ENCODE measurements at regions not wholly inside any gene's neighbourhood (a gene's known extent, or its start where the extent isn't known, plus 50 kb on each side); places are given as distances from the start of the nearest gene placed in this dataset.

DNA sequence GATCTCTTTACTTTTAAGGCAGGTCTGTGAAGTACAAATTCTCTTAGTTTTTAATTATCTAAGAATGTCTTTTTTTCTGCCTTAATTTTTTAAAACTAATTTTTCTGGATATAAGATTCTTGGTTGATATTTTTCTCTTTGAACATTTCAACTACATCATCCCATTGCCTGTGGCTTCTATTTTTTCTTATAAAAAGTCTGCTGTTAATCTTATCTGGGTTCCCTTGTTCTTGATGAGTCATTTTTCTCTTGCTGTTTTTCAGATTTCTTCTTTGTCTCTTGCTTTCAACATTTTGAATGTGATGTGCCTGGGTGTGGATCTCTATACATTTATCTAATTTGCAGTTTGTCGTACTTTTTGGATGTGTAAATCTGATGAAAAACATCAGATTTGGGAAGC is 525.2 kb upstream of the PBX1 start:
- TF ChIP-seq, protein P1, sequence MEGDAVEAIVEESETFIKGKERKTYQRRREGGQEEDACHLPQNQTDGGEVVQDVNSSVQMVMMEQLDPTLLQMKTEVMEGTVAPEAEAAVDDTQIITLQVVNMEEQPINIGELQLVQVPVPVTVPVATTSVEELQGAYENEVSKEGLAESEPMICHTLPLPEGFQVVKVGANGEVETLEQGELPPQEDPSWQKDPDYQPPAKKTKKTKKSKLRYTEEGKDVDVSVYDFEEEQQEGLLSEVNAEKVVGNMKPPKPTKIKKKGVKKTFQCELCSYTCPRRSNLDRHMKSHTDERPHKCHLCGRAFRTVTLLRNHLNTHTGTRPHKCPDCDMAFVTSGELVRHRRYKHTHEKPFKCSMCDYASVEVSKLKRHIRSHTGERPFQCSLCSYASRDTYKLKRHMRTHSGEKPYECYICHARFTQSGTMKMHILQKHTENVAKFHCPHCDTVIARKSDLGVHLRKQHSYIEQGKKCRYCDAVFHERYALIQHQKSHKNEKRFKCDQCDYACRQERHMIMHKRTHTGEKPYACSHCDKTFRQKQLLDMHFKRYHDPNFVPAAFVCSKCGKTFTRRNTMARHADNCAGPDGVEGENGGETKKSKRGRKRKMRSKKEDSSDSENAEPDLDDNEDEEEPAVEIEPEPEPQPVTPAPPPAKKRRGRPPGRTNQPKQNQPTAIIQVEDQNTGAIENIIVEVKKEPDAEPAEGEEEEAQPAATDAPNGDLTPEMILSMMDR (conservative IDR thresholded peaks at IDR 0.05 in 1 of 2, IDR thresholded peaks at IDR 0.05 in 1 of 2; ENCODE audit: extremely low read depth in 1 of 2, insufficient read depth in 1 of 2, low read depth in 1 of 2, low read length in 2 of 2), result no peak
- TF ChIP-seq EZH2 (IDR thresholded peaks at IDR 0.05; ENCODE audit: borderline replicate concordance, low read length), result no peak
